Uterus (tissue), 3 donors: ENCODE measurements at regions not wholly inside any gene's neighbourhood (a gene's known extent, or its start where the extent isn't known, plus 50 kb on each side); places are given as distances from the start of the nearest gene placed in this dataset.

Experiments used
- DNase-seq, 2 donors: peaks; one replicate each; pipeline ENCODE4 v3.0.0-alpha.2; 2019 to 2020
- H3K27ac ChIP-seq, 2 donors: fragments of 200-600 bp; sonication (generic); 1 replicate in 1 of 2; 2 replicates in 1 of 2; pipeline ENCODE4 v1.5.1; 2016 to 2018
- H3K27me3 ChIP-seq, 2 donors: fragments of 200-600 bp; sonication (generic); one replicate each; pipeline ENCODE4 v1.5.1; 2018 to 2019; ENCODE audit warnings: control low read depth in 1 of 2
- H3K36me3 ChIP-seq, 2 donors: fragments of 200-600 bp; sonication (generic); one replicate each; pipeline ENCODE4 v1.5.1; 2019; ENCODE audit warnings: control low read depth in 1 of 2
- H3K4me1 ChIP-seq, 2 donors: fragments of 200-600 bp; sonication (generic); one replicate each; pipeline ENCODE4 v1.5.1; 2018 to 2019; ENCODE audit warnings: control low read depth in 1 of 2
- H3K4me3 ChIP-seq, 2 donors: fragments of 200-600 bp; sonication (generic); 1 replicate in 1 of 2; 2 replicates in 1 of 2; pipeline ENCODE4 v1.5.1; 2018 to 2019; ENCODE audit warnings: mild to moderate bottlenecking in 1 of 2
- H3K9me3 ChIP-seq, 2 donors: fragments of 200-600 bp; sonication (generic); one replicate each; pipeline ENCODE4 v1.5.1; 2019; ENCODE audit warnings: control low read depth in 1 of 2
- POLR2A ChIP-seq, 2 donors: fragments of 450-650 bp; IDR thresholded peaks; one replicate each; pipeline ENCODE4 v1.6.1; 2016; ENCODE audit warnings: antibody characterized with exemption in 2 of 2, mild to moderate bottlenecking in 1 of 2, moderate library complexity in 1 of 2
- intact Hi-C: fragments of 100-400 bp; cut with DNase I; formaldehyde crosslinking; loops from one replicate; pipeline ENCODE4 v1.15.1; 2023; ENCODE audit warnings: low total_unique reads
- TF ChIP-seq, protein P1 (sequence below), 4 experiments: fragments of 200-600 bp in 2 of 4; fragments of 450-650 bp in 2 of 4; sonication (generic) in 2 of 4; IDR thresholded peaks; one replicate each; pipeline ENCODE4 v1.5.1; 2016 to 2019; ENCODE audit warnings: antibody characterized with exemption in 4 of 4, mild to moderate bottlenecking in 2 of 4, moderate library complexity in 1 of 4
- donor health status: DM: yes; HTN: yes; CAD: no.

DNA sequence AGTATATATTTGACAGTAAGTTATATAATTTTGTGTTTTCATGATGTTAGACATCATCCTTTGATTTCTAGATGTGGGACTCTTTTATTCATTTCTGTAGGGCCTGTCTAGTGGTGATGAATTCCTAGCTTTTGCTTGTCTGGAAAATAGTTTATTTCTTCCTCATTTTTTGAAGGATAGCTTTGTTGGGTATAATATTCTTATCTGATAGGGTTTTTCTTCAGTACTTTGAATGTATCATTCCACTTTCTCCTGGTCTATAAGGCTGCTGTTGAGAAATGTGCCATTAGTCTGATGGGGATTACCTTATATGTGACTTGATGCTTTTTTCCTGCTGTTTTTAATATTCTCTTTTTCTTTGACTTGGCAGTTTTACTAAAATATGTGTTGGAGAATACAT lies 1104.5 kb downstream of the FAT4 start:
- H3K4me3 ChIP-seq = no peak overlapping the region
- no peaks in the 10 kb centered on the region for H3K36me3 ChIP-seq
- no peaks in the 10 kb centered on the region for H3K4me1 ChIP-seq
- H3K9me3 ChIP-seq = no peaks in the 10 kb centered on the region
- intact Hi-C loops = no loop called here
- H3K27me3 ChIP-seq = no peaks in the 10 kb centered on the region
- TF ChIP-seq, protein P1, sequence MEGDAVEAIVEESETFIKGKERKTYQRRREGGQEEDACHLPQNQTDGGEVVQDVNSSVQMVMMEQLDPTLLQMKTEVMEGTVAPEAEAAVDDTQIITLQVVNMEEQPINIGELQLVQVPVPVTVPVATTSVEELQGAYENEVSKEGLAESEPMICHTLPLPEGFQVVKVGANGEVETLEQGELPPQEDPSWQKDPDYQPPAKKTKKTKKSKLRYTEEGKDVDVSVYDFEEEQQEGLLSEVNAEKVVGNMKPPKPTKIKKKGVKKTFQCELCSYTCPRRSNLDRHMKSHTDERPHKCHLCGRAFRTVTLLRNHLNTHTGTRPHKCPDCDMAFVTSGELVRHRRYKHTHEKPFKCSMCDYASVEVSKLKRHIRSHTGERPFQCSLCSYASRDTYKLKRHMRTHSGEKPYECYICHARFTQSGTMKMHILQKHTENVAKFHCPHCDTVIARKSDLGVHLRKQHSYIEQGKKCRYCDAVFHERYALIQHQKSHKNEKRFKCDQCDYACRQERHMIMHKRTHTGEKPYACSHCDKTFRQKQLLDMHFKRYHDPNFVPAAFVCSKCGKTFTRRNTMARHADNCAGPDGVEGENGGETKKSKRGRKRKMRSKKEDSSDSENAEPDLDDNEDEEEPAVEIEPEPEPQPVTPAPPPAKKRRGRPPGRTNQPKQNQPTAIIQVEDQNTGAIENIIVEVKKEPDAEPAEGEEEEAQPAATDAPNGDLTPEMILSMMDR (IDR thresholded peaks at IDR 0.05) = no peak
- no peak for TF ChIP-seq POLR2A (IDR thresholded peaks at IDR 0.05)
- no peak for DNase-seq
- no peak overlapping the region for H3K27ac ChIP-seq

DNA sequence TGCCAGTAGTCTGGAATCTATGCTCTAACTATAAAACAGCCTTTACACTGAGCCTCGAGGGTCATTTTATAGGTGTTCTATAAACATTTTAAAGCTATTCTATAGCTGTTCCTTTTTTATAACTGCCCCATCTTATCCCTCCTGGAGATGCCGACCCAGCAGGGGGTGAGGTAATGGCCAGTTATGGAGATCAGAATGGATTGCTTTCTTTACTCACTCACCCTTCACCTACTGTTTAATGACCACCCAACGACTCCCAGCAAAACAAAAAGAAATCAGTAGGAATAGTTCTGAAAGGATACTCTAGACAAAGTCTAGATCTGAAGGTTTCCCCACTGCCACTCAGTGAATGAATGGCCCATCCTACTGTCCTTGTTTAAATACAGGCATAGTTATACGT lies 1113.1 kb downstream of the FAT4 start:
- H3K27ac ChIP-seq = no peak overlapping the region
- no peak overlapping the region for H3K4me3 ChIP-seq
- intact Hi-C loops = no loop called here
- H3K36me3 ChIP-seq = no peaks in the 10 kb centered on the region
- no peak for DNase-seq
- H3K27me3 ChIP-seq = no peaks in the 10 kb centered on the region
- no peaks in the 10 kb centered on the region for H3K4me1 ChIP-seq
- no peaks in the 10 kb centered on the region for H3K9me3 ChIP-seq
- TF ChIP-seq, protein P1 (IDR thresholded peaks at IDR 0.05) = no peak
- TF ChIP-seq POLR2A (IDR thresholded peaks at IDR 0.05) = no peak

DNA sequence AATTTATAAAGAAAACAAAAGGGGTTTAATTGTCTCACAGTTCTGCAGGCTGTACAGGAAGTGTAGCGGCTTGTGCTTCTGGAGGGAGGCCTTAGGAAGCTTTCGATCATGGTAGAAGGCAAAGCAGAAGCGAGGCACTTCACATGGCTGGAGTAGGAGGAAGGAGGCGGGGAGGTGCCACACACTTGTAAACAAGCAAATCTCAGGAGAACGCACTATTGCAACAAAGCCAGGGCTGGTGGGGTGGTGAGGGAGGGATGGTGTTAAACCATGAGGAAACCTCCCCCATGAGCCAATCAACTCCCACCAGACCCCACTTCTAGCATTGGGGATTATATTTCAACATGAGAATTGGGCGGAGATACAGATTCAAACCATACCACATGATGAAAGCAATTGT lies 1116.3 kb downstream of the FAT4 start:
- no peaks in the 10 kb centered on the region for H3K36me3 ChIP-seq
- DNase-seq = no peak
- H3K4me3 ChIP-seq = no peak overlapping the region
- TF ChIP-seq, protein P1 (IDR thresholded peaks at IDR 0.05) = no peak
- TF ChIP-seq POLR2A (IDR thresholded peaks at IDR 0.05) = no peak
- no peaks in the 10 kb centered on the region for H3K9me3 ChIP-seq
- no peak overlapping the region for H3K27ac ChIP-seq
- no peaks in the 10 kb centered on the region for H3K27me3 ChIP-seq
- H3K4me1 ChIP-seq = no peaks in the 10 kb centered on the region
- intact Hi-C loops = no loop called here

DNA sequence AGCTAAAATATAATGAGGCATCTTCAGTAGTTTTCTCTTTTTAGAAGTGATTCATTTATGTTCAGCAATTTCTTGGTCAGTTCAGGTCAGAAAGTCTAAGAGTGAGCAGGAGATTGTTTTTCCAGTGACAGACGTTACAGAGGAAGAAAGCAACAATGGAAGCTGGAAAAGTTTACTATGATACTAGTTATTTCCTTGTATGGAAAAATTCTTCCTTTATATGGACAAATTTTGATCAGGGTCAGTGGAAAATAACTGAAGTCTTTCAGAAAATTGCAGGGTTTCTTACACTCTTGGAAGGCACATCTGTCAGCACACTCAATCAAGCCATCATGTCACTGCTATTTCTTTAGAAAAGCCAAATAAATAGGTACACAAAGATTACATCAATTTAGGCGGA lies 1120.7 kb downstream of the FAT4 start:
- H3K4me3 ChIP-seq = no peak overlapping the region
- intact Hi-C loops = no loop called here
- DNase-seq = no peak
- H3K9me3 ChIP-seq = no peaks in the 10 kb centered on the region
- H3K27me3 ChIP-seq = no peaks in the 10 kb centered on the region
- no peaks in the 10 kb centered on the region for H3K36me3 ChIP-seq
- H3K27ac ChIP-seq = no peak overlapping the region
- no peaks in the 10 kb centered on the region for H3K4me1 ChIP-seq
- TF ChIP-seq POLR2A (IDR thresholded peaks at IDR 0.05) = no peak
- TF ChIP-seq, protein P1 (IDR thresholded peaks at IDR 0.05) = no peak

DNA sequence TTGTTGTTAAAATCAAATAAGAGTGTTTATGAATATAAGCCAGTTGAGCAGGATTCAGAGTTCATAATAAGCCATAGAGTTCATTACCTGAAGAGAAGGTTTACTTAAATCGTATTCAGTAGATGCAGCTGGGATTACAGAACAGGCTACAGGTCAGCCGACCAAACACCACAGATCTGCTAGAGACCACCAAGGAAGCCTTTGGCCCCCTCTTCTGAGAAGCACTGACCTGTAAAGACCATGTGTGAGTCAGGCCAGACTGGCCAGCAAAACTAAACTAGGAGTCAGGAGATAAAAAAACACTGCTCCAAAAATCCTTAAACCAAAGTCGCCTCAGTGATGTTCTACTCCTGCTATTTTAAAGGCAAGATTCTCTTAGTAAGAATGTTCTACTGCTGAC lies 1125.5 kb downstream of the FAT4 start:
- no peak for TF ChIP-seq POLR2A (IDR thresholded peaks at IDR 0.05)
- TF ChIP-seq, protein P1 (IDR thresholded peaks at IDR 0.05) = no peak
- no peak overlapping the region for H3K27ac ChIP-seq

More for the DNA sequence above, 1125.5 kb downstream of the FAT4 start:
- no peaks in the 10 kb centered on the region for H3K27me3 ChIP-seq
- H3K9me3 ChIP-seq = no peaks in the 10 kb centered on the region
- DNase-seq = no peak
- no peaks in the 10 kb centered on the region for H3K36me3 ChIP-seq
- no peaks in the 10 kb centered on the region for H3K4me1 ChIP-seq
- intact Hi-C loops = no loop called here
- H3K4me3 ChIP-seq = no peak overlapping the region
